Mucosa of descending colon (tissue), 3 donors: ENCODE measurements at regions not wholly inside any gene's neighbourhood (a gene's known extent, or its start where the extent isn't known, plus 50 kb on each side); places are given as distances from the start of the nearest gene placed in this dataset.

ENCODE experiments used
- ATAC-seq: fragments of 200-7000 bp; cut with Tn5 transposase; one replicate; pipeline ENCODE4 v1.9.1; 2020; ENCODE audit warnings: mild to moderate bottlenecking, moderate library complexity
- DNase-seq, 3 donors: peaks; one replicate each; pipeline ENCODE4 v3.0.0-alpha.2; 2020
- H3K36me3 ChIP-seq: fragments of 200-600 bp; one replicate; pipeline ENCODE4 v1.8.0; 2021; ENCODE audit warnings: low read depth, mild to moderate bottlenecking
- H3K4me1 ChIP-seq: fragments of 200-600 bp; one replicate; pipeline ENCODE4 v1.8.0; 2021; ENCODE audit warnings: low read depth, mild to moderate bottlenecking
- H3K4me3 ChIP-seq: fragments of 200-600 bp; one replicate; pipeline ENCODE4 v1.8.0; 2021; ENCODE audit warnings: mild to moderate bottlenecking
- H3K9me3 ChIP-seq: fragments of 200-600 bp; one replicate; pipeline ENCODE4 v1.8.0; 2021; ENCODE audit warnings: mild to moderate bottlenecking
- CTCF ChIP-seq: fragments of 200-600 bp; IDR thresholded peaks from one replicate; pipeline ENCODE4 v1.8.0; 2022; ENCODE audit warnings: antibody characterized with exemption, mild to moderate bottlenecking
- intact Hi-C, 2 donors: fragments of 100-400 bp; cut with DNase I in 1 of 2; cut with micrococcal nuclease in 1 of 2; formaldehyde crosslinking; loops; one replicate each; pipeline versions ENCODE4 v1.11.0 to v1.11.1; 2022; cut with DNase I, micrococcal nuclease
- donor health status: DM: no; HTN: no; CAD: no; lungs with moderate emphysema.
- donor health status: DM: no; HTN: no; CAD: no.
- donor health status: DM: no; HTN: yes; CAD: no.

GRCh38 chr18:41721103-41721790 lies 233.8 kb upstream of the PIK3C3 start:
- no peak for ATAC-seq
- H3K4me3 ChIP-seq = no peak overlapping the region
- no peak for TF ChIP-seq CTCF
- H3K4me1 ChIP-seq = no peaks in the 10 kb centered on the region
- H3K36me3 ChIP-seq = no peaks in the 10 kb centered on the region
- H3K9me3 ChIP-seq = no peaks in the 10 kb centered on the region
- DNase-seq = no peak
- intact Hi-C loops = no loop called here

GRCh38 chr18:41720226-41720625 lies 234.8 kb upstream of the PIK3C3 start:
- no peaks in the 10 kb centered on the region for H3K36me3 ChIP-seq
- no peak for TF ChIP-seq CTCF
- no peaks in the 10 kb centered on the region for H3K4me1 ChIP-seq
- H3K9me3 ChIP-seq = no peaks in the 10 kb centered on the region
- DNase-seq = no peak
- ATAC-seq = no peak
- no peak overlapping the region for H3K4me3 ChIP-seq
- intact Hi-C loops = no loop called here

GRCh38 chr18:41719808-41720207 lies 235.2 kb upstream of the PIK3C3 start:
- Histone ChIP-seq H3K4me3 (no peak overlapping the region), H3K9me3 (no peaks in the 10 kb centered on the region), H3K4me1 (no peaks in the 10 kb centered on the region), H3K36me3 (no peaks in the 10 kb centered on the region)
- no peak for TF ChIP-seq CTCF
- intact Hi-C loops = no loop called here
- ATAC-seq (no peak), DNase-seq (no peak)

- no peak overlapping the region for H3K4me3 ChIP-seq
- DNase-seq = no peak
- intact Hi-C loops = no loop called here
- no peaks in the 10 kb centered on the region for H3K4me1 ChIP-seq
- no peak for ATAC-seq
- H3K36me3 ChIP-seq = no peaks in the 10 kb centered on the region
- no peaks in the 10 kb centered on the region for H3K9me3 ChIP-seq
- TF ChIP-seq CTCF = no peak
Observed at GRCh38 chr18:41714872-41715271, 240.2 kb upstream of the PIK3C3 start.

DNA sequence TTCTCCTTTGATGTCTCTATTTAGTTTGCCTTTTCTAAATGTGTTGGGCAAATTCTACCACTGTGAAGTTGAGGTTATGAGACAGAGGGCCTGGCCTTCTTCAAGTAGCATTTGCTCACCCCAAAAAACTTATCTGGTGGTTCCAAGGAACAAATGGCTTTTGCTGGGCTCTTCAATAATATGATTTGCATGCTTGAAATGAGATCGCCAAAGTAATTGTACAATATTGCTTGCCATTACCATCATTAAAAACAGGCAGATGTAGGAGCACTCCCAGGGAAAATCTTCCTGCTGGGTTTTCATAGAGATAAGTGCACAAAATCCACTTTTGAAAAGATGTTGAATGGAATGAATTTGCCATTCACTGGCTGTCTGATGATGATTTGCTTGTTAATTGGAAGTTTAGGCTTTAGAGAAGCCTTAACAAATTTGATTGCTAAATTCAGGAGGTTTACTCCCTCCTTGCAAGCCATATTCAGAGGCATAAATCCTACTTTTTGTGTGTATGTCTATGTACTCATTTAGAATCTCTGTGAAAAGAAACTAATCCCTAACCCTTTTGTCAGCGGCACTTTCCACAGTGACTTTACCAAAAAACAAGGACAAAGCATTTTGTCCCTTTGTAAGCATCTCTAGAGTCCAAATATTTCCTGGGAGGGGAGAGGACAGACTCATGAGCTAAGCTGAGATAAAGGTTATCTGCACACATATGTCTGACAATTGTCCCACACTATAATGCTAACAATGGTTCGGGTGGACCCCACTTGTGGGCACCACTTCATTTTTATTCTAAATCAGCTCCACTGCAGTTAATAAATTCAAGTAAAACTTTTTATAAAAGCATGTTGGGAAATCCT lies 240.8 kb upstream of the PIK3C3 start:
- H3K36me3 ChIP-seq = no peaks in the 10 kb centered on the region
- no peaks in the 10 kb centered on the region for H3K4me1 ChIP-seq
- TF ChIP-seq CTCF = no peak
- DNase-seq (no peak), ATAC-seq (no peak)
- intact Hi-C loops = no loop called here
- no peak overlapping the region for H3K4me3 ChIP-seq
- H3K9me3 ChIP-seq = no peaks in the 10 kb centered on the region
